ENCODE measurements at regions not wholly inside any gene's neighbourhood (a gene's known extent, or its start where the extent isn't known, plus 50 kb on each side); places are given as distances from the start of the nearest gene placed in this dataset.

- no peak for TF ChIP-seq ZFX (IDR thresholded peaks at IDR 0.05; ENCODE audit: borderline replicate concordance)
- no peak for TF ChIP-seq CTCF (IDR thresholded peaks at IDR 0.05)
- H3K27ac ChIP-seq, result no peak overlapping the region
These were observed 860.8 kb downstream of the TBC1D22A start for GRCh38 chr22:47623066-47623762.

- no peak for TF ChIP-seq CTCF (IDR thresholded peaks at IDR 0.05)
- TF ChIP-seq ZFX (IDR thresholded peaks at IDR 0.05; ENCODE audit: borderline replicate concordance), result no peak
- H3K27ac ChIP-seq, result no peak overlapping the region
These were observed 860.1 kb downstream of the TBC1D22A start for GRCh38 chr22:47622541-47622940.

GRCh38 chr22:47621253-47621652 lies 858.8 kb downstream of the TBC1D22A start:
- TF ChIP-seq ZFX (IDR thresholded peaks at IDR 0.05; ENCODE audit: borderline replicate concordance) (no peak), CTCF (IDR thresholded peaks at IDR 0.05) (no peak)
- no peak overlapping the region for H3K27ac ChIP-seq

GRCh38 chr22:47620391-47620790 lies 857.9 kb downstream of the TBC1D22A start:
- TF ChIP-seq CTCF (IDR thresholded peaks at IDR 0.05) (no peak), ZFX (IDR thresholded peaks at IDR 0.05; ENCODE audit: borderline replicate concordance) (no peak)
- H3K27ac ChIP-seq, result no peak overlapping the region

- TF ChIP-seq ZFX (IDR thresholded peaks at IDR 0.05; ENCODE audit: borderline replicate concordance), result no peak
- TF ChIP-seq CTCF (IDR thresholded peaks at IDR 0.05), result no peak
- no peak overlapping the region for H3K27ac ChIP-seq
These were observed 857.2 kb downstream of the TBC1D22A start for GRCh38 chr22:47619631-47620030.

- no peak for TF ChIP-seq CTCF (IDR thresholded peaks at IDR 0.05)
- no peak for TF ChIP-seq ZFX (IDR thresholded peaks at IDR 0.05; ENCODE audit: borderline replicate concordance)
- H3K27ac ChIP-seq, result no peak overlapping the region
These were observed 855.9 kb downstream of the TBC1D22A start for GRCh38 chr22:47618180-47619010.

- TF ChIP-seq CTCF (IDR thresholded peaks at IDR 0.05) (no peak), ZFX (IDR thresholded peaks at IDR 0.05; ENCODE audit: borderline replicate concordance) (no peak)
These were observed 854.7 kb downstream of the TBC1D22A start for GRCh38 chr22:47617186-47617585.

More at GRCh38 chr22:47617186-47617585, 854.7 kb downstream of the TBC1D22A start:
- H3K27ac ChIP-seq, result no peak overlapping the region
